GM23248 (cell line): ENCODE measurements at regions not wholly inside any gene's neighbourhood (a gene's known extent, or its start where the extent isn't known, plus 50 kb on each side); places are given as distances from the start of the nearest gene placed in this dataset.

ENCODE experiments used
- EZH2 ChIP-seq: fragments of 200-600 bp; sonication (generic); IDR thresholded peaks from 2 replicates; pipeline ENCODE4 v1.6.1; 2018; ENCODE audit warnings: antibody characterized with exemption, mild to moderate bottlenecking; ENCODE audit not compliant: insufficient read depth, poor library complexity, severe bottlenecking
- EZH2phosphoT487 ChIP-seq: fragments of 200-600 bp; sonication (generic); IDR thresholded peaks from 2 replicates; pipeline ENCODE4 v1.6.1; 2018; ENCODE audit warnings: antibody characterized with exemption, moderate library complexity, mild to moderate bottlenecking, low read depth; ENCODE audit not compliant: insufficient read depth

GRCh38 chr10:121092720-121093095 is 241.5 kb downstream of the WDR11 start:
- TF ChIP-seq EZH2, result no peak
- no peak for TF ChIP-seq EZH2phosphoT487
